ENCODE measurements at regions not wholly inside any gene's neighbourhood (a gene's known extent, or its start where the extent isn't known, plus 50 kb on each side); places are given as distances from the start of the nearest gene placed in this dataset.

DNA sequence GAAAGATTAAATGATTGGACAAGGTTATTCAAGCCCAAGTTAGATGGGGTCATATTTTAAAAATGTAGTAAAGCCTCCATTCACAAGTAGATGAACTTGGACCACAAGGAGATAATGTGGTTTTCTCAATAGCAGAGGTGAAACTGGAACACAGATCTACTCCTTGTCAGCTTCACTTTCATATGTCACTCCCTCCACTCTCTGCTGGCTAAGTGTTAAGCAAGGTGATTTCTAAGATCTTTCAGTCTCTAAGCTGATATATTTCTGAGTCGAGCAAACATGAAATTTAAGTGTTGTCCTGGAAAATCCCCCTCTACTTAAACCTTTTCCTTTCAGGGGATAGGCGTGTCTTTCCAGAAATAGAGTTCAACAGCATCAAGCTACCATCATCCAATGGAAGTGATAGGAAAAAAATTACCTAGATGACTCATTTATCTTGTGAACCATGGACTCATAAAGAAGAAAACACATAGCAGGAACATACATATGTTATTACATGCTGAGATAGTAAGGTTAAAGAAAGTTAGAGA lies 275.0 kb downstream of the PTEN start:
- Histone ChIP-seq H4K20me1 (ENCODE audit: control insufficient read depth, insufficient read depth, low read length, poor library complexity, severe bottlenecking) (no peaks in the 10 kb centered on the region), H3K27me3 (replicated peaks in 1 of 4; ENCODE audit: control extremely low read depth in 1 of 4, control insufficient read depth in 3 of 4, insufficient read depth in 4 of 4, low read length in 3 of 4) (no peaks in the 10 kb centered on the region), H3K36me3 (replicated peaks in 1 of 2; ENCODE audit: control extremely low read depth in 1 of 2, control insufficient read depth in 1 of 2, extremely low read depth in 1 of 2, insufficient read depth in 2 of 2, low read length in 1 of 2) (no peaks in the 10 kb centered on the region), H3K9ac (ENCODE audit: low read length) (no peak overlapping the region), H3K4me1 (ENCODE audit: control insufficient read depth in 2 of 2, insufficient read depth in 2 of 2, low read length in 2 of 2) (no peaks in the 10 kb centered on the region), H3K79me2 (ENCODE audit: control insufficient read depth, insufficient read depth, low read length) (no peaks in the 10 kb centered on the region), H2AFZ (ENCODE audit: insufficient read depth, low read depth, low read length, poor library complexity, severe bottlenecking) (no peak overlapping the region), H3K27ac (ENCODE audit: low read length in 2 of 2) (no peak overlapping the region), H3K9me3 (ENCODE audit: control extremely low read depth in 1 of 3, control insufficient read depth in 2 of 3, insufficient read depth in 1 of 3, low read length in 2 of 3) (no peaks in the 10 kb centered on the region), H3K4me2 (replicated peaks; ENCODE audit: low read depth, low read length, poor library complexity, severe bottlenecking) (no peak overlapping the region), H3K4me3 (ENCODE audit: control extremely low read depth in 1 of 5, extremely low read depth in 1 of 5, insufficient read depth in 1 of 5, low read depth in 2 of 5, low read length in 4 of 5) (no peak overlapping the region)
- Mint-ChIP-seq H3K27ac (no peak overlapping the region), H3K4me1 (peaks cover 27% of the 10 kb centered on the region), H3K9me3 (ENCODE audit: insufficient read depth) (peaks cover 3% of the 10 kb centered on the region), H3K4me3 (no peak overlapping the region), H3K27me3 (no peaks in the 10 kb centered on the region)
- intact Hi-C loops (cut with micrococcal nuclease), result no loop called here
- ChIA-PET POLR2A (no interaction called here), CTCF (interaction anchor here (1.1 kb wide), 1 partner anchor 70 kb away, joined by 3 read pairs; no protein-coding TSS in a partner anchor)
- ATAC-seq (ENCODE audit: low read depth) (no peak), DNase-seq (no peak)
- TF ChIP-seq, protein P1, sequence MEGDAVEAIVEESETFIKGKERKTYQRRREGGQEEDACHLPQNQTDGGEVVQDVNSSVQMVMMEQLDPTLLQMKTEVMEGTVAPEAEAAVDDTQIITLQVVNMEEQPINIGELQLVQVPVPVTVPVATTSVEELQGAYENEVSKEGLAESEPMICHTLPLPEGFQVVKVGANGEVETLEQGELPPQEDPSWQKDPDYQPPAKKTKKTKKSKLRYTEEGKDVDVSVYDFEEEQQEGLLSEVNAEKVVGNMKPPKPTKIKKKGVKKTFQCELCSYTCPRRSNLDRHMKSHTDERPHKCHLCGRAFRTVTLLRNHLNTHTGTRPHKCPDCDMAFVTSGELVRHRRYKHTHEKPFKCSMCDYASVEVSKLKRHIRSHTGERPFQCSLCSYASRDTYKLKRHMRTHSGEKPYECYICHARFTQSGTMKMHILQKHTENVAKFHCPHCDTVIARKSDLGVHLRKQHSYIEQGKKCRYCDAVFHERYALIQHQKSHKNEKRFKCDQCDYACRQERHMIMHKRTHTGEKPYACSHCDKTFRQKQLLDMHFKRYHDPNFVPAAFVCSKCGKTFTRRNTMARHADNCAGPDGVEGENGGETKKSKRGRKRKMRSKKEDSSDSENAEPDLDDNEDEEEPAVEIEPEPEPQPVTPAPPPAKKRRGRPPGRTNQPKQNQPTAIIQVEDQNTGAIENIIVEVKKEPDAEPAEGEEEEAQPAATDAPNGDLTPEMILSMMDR (IDR thresholded peaks at IDR 0.05), result no peak
- TF ChIP-seq EZH2 (IDR thresholded peaks at IDR 0.05; ENCODE audit: borderline replicate concordance, insufficient read depth, low read depth, low read length, poor library complexity, severe bottlenecking), result no peak
- WGBS (ENCODE audit: insufficient coverage), result no CpG with 5 or more reads among the region's 2 CpGs

DNA sequence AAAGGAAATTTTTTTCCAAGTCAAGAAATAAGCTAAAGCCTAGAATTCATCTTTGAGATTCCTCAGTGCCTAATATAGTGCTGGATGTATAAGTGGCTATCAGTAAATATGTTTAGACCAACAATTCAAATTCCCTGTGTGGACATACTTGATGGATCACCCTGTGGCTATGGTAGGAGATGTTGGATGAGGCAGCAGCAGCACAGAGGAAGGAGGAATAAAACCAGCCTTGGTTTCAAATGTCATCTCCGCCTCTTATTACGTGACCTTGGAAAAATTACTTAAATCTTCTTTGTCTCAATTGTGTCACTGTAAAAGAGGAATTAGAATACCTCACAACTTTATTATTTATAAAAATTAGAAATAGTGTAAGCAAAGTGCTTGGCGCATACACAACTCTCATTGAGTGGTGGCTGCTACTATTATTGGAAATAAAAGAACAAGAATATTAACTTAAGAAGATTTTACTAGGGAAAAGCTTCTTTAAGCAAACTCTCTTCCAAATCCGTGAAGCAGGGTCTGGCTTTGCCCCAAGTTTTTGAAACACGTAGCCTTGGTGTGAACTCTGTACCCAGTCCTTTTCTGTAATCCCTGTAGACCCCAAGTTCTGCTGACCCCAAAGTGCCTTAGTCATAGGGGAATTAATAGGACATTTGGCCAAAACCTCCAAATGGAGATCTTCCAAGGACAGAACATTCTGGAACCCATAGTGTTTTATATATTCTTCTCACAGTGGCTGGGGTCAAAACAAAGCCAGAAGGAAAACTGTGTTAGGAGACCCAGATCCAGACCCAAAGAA lies 283.8 kb downstream of the PTEN start:
- Mint-ChIP-seq H3K27me3 (no peaks in the 10 kb centered on the region), H3K27ac (no peak overlapping the region), H3K4me1 (peaks cover 5% of the 10 kb centered on the region), H3K9me3 (ENCODE audit: insufficient read depth) (no peaks in the 10 kb centered on the region), H3K4me3 (no peak overlapping the region)
- H3K27me3 ChIP-seq (replicated peaks in 1 of 4; ENCODE audit: control extremely low read depth in 1 of 4, control insufficient read depth in 3 of 4, insufficient read depth in 4 of 4, low read length in 3 of 4), result no peaks in the 10 kb centered on the region
- no peak for ATAC-seq (ENCODE audit: low read depth)
- no peak overlapping the region for H3K4me3 ChIP-seq (ENCODE audit: control extremely low read depth in 1 of 5, extremely low read depth in 1 of 5, insufficient read depth in 1 of 5, low read depth in 2 of 5, low read length in 4 of 5)
- no peaks in the 10 kb centered on the region for H3K4me1 ChIP-seq (ENCODE audit: control insufficient read depth in 2 of 2, insufficient read depth in 2 of 2, low read length in 2 of 2)
- CTCF ChIA-PET, result no interaction called here
- no peak overlapping the region for H2AFZ ChIP-seq (ENCODE audit: insufficient read depth, low read depth, low read length, poor library complexity, severe bottlenecking)
- no peaks in the 10 kb centered on the region for H3K36me3 ChIP-seq (replicated peaks in 1 of 2; ENCODE audit: control extremely low read depth in 1 of 2, control insufficient read depth in 1 of 2, extremely low read depth in 1 of 2, insufficient read depth in 2 of 2, low read length in 1 of 2)
- no peak for DNase-seq
- 100% methylated on average over 1 of the region's 5 CpGs for WGBS (ENCODE audit: insufficient coverage)
- H3K27ac ChIP-seq (ENCODE audit: low read length in 2 of 2), result no peak overlapping the region
- no peaks in the 10 kb centered on the region for H4K20me1 ChIP-seq (ENCODE audit: control insufficient read depth, insufficient read depth, low read length, poor library complexity, severe bottlenecking)
- H3K9ac ChIP-seq (ENCODE audit: low read length), result no peak overlapping the region
- TF ChIP-seq EZH2 (IDR thresholded peaks at IDR 0.05; ENCODE audit: borderline replicate concordance, insufficient read depth, low read depth, low read length, poor library complexity, severe bottlenecking), result no peak
- TF ChIP-seq, protein P1 (IDR thresholded peaks at IDR 0.05), result no peak
- POLR2A ChIA-PET, result no interaction called here
- no peak overlapping the region for H3K4me2 ChIP-seq (replicated peaks; ENCODE audit: low read depth, low read length, poor library complexity, severe bottlenecking)
- H3K9me3 ChIP-seq (ENCODE audit: control extremely low read depth in 1 of 3, control insufficient read depth in 2 of 3, insufficient read depth in 1 of 3, low read length in 2 of 3), result no peaks in the 10 kb centered on the region
- intact Hi-C loops (cut with micrococcal nuclease), result no loop called here
- no peaks in the 10 kb centered on the region for H3K79me2 ChIP-seq (ENCODE audit: control insufficient read depth, insufficient read depth, low read length)

All from B cell (primary cell).